Suprapubic skin (tissue), 4 donors: ENCODE measurements at regions not wholly inside any gene's neighbourhood (a gene's known extent, or its start where the extent isn't known, plus 50 kb on each side); places are given as distances from the start of the nearest gene placed in this dataset.

Source experiments
- DNase-seq, 2 donors: peaks; one replicate each; pipeline ENCODE4 v3.0.0-alpha.2; 2019; ENCODE audit warnings: low spot score in 2 of 2
- H3K27ac ChIP-seq: fragments of 200-600 bp; sonication (generic); one replicate; pipeline ENCODE4 v1.5.1; 2019
- H3K27me3 ChIP-seq: fragments of 200-600 bp; sonication (generic); one replicate; pipeline ENCODE4 v1.5.1; 2019
- H3K36me3 ChIP-seq: fragments of 200-600 bp; sonication (generic); one replicate; pipeline ENCODE4 v1.5.1; 2019
- H3K4me1 ChIP-seq: fragments of 200-600 bp; sonication (generic); one replicate; pipeline ENCODE4 v1.5.1; 2019
- H3K4me3 ChIP-seq: fragments of 200-600 bp; sonication (generic); one replicate; pipeline ENCODE4 v1.5.1; 2019; ENCODE audit warnings: mild to moderate bottlenecking
- H3K9me3 ChIP-seq: fragments of 200-600 bp; sonication (generic); one replicate; pipeline ENCODE4 v1.5.1; 2019
- CTCF ChIP-seq, 2 donors: fragments of 200-600 bp in 1 of 2; fragments of 450-650 bp in 1 of 2; sonication (generic) in 1 of 2; IDR thresholded peaks; one replicate each; pipeline ENCODE4 v1.5.1; 2016 to 2019; ENCODE audit warnings: antibody characterized with exemption in 2 of 2, mild to moderate bottlenecking in 1 of 2, moderate library complexity in 1 of 2
- EP300 ChIP-seq: sonication (generic); formaldehyde crosslinking; IDR thresholded peaks from one replicate; pipeline ENCODE4 v1.6.1; 2017; ENCODE audit warnings: antibody characterized with exemption
- POLR2A ChIP-seq, 2 donors: fragments of 450-650 bp; IDR thresholded peaks; one replicate each; pipeline ENCODE4 v1.6.1; 2017; ENCODE audit warnings: antibody characterized with exemption in 2 of 2, mild to moderate bottlenecking in 2 of 2, moderate library complexity in 2 of 2
- POLR2AphosphoS5 ChIP-seq, 3 donors: sonication (generic); formaldehyde crosslinking; IDR thresholded peaks; one replicate each; pipeline ENCODE4 v1.6.1; 2017; ENCODE audit warnings: antibody characterized with exemption in 3 of 3
- WGBS: methylation state at CpG from one replicate; pipeline ENCODE4 v1.1.5; 2018; 5-methylcytosine and 5-hydroxymethylcytosine counted together

GRCh38 chr5:93810780-93811179 lies 69.4 kb upstream of the POU5F2 start:
- H3K27ac ChIP-seq = no peak overlapping the region
- H3K9me3 ChIP-seq = no peaks in the 10 kb centered on the region
- no peaks in the 10 kb centered on the region for H3K27me3 ChIP-seq
- TF ChIP-seq CTCF (IDR thresholded peaks at IDR 0.05) = no peak
- no peak for TF ChIP-seq POLR2A (IDR thresholded peaks at IDR 0.05)
- no peak for TF ChIP-seq EP300
- TF ChIP-seq POLR2AphosphoS5 (IDR thresholded peaks at IDR 0.05) = no peak
- no peak overlapping the region for H3K4me3 ChIP-seq
- no peaks in the 10 kb centered on the region for H3K36me3 ChIP-seq
- 95% methylated on average over 4 of the region's 4 CpGs for WGBS
- no peaks in the 10 kb centered on the region for H3K4me1 ChIP-seq
- no peak for DNase-seq

GRCh38 chr5:93809430-93809829 lies 68.0 kb upstream of the POU5F2 start:
- no peak for TF ChIP-seq POLR2AphosphoS5 (IDR thresholded peaks at IDR 0.05)
- TF ChIP-seq CTCF (IDR thresholded peaks at IDR 0.05) = no peak
- no peak for TF ChIP-seq POLR2A (IDR thresholded peaks at IDR 0.05)
- TF ChIP-seq EP300 = no peak
- no peak for DNase-seq
- Histone ChIP-seq H3K9me3 (no peaks in the 10 kb centered on the region), H3K27me3 (no peaks in the 10 kb centered on the region), H3K4me1 (no peaks in the 10 kb centered on the region), H3K36me3 (no peaks in the 10 kb centered on the region), H3K4me3 (no peak overlapping the region), H3K27ac (no peak overlapping the region)
- WGBS = 72% methylated on average over 1 of the region's 1 CpG

GRCh38 chr5:93807846-93808245 lies 66.4 kb upstream of the POU5F2 start:
- DNase-seq = no peak
- TF ChIP-seq CTCF (IDR thresholded peaks at IDR 0.05) = no peak
- no peak for TF ChIP-seq EP300
- TF ChIP-seq POLR2AphosphoS5 (IDR thresholded peaks at IDR 0.05) = no peak
- no peak for TF ChIP-seq POLR2A (IDR thresholded peaks at IDR 0.05)
- H3K4me3 ChIP-seq = no peak overlapping the region
- no peaks in the 10 kb centered on the region for H3K36me3 ChIP-seq
- H3K4me1 ChIP-seq = no peaks in the 10 kb centered on the region
- H3K27me3 ChIP-seq = no peaks in the 10 kb centered on the region
- no peak overlapping the region for H3K27ac ChIP-seq
- 75% methylated on average over 6 of the region's 6 CpGs for WGBS
- H3K9me3 ChIP-seq = no peaks in the 10 kb centered on the region

- no peak overlapping the region for H3K27ac ChIP-seq
- no peaks in the 10 kb centered on the region for H3K27me3 ChIP-seq
- no peak overlapping the region for H3K4me3 ChIP-seq
- TF ChIP-seq CTCF (IDR thresholded peaks at IDR 0.05) (no peak), POLR2A (IDR thresholded peaks at IDR 0.05) (no peak), EP300 (no peak), POLR2AphosphoS5 (IDR thresholded peaks at IDR 0.05) (no peak)
- no peaks in the 10 kb centered on the region for H3K36me3 ChIP-seq
- no peak for DNase-seq
- no peaks in the 10 kb centered on the region for H3K9me3 ChIP-seq
- H3K4me1 ChIP-seq = peaks cover 9% of the 10 kb centered on the region
- WGBS = 96% methylated on average over 5 of the region's 5 CpGs
Observed at GRCh38 chr5:93805616-93806379, 64.4 kb upstream of the POU5F2 start.

GRCh38 chr5:93800988-93801811 lies 59.8 kb upstream of the POU5F2 start:
- H3K27me3 ChIP-seq = no peaks in the 10 kb centered on the region
- no peak overlapping the region for H3K4me3 ChIP-seq
- no peak for DNase-seq
- 8% methylated on average over 2 of the region's 2 CpGs for WGBS
- no peak overlapping the region for H3K27ac ChIP-seq
- peaks cover 13% of the 10 kb centered on the region for H3K4me1 ChIP-seq
- no peak for TF ChIP-seq POLR2AphosphoS5 (IDR thresholded peaks at IDR 0.05)
- peak; percentile 26 to 54 for TF ChIP-seq CTCF (IDR thresholded peaks at IDR 0.05)
- no peak for TF ChIP-seq POLR2A (IDR thresholded peaks at IDR 0.05)
- no peaks in the 10 kb centered on the region for H3K36me3 ChIP-seq
- no peaks in the 10 kb centered on the region for H3K9me3 ChIP-seq
